Right ventricle myocardium superior (tissue), 1 donor: ENCODE measurements at regions not wholly inside any gene's neighbourhood (a gene's known extent, or its start where the extent isn't known, plus 50 kb on each side); places are given as distances from the start of the nearest gene placed in this dataset.

Experiments used
- ATAC-seq: fragments of 200-7000 bp; cut with Tn5 transposase; one replicate; pipeline ENCODE4 v1.9.1; 2020; ENCODE audit warnings: mild to moderate bottlenecking; ENCODE audit not compliant: poor library complexity
- DNase-seq: peaks from one replicate; pipeline ENCODE4 v3.0.0-alpha.2; 2020
- intact Hi-C: fragments of 100-400 bp; cut with DNase I; formaldehyde crosslinking; loops from one replicate; pipeline ENCODE4 v1.11.2; 2022
- donor health status: DM: no; HTN: yes; CAD: no; lungs with severe emphysema.

- intact Hi-C loops: no loop called here
- ATAC-seq: no peak
- DNase-seq: no peak
Measured at GRCh38 chr20:24899153-24899552, 49.9 kb upstream of the CST7 start.
